ENCODE measurements at regions not wholly inside any gene's neighbourhood (a gene's known extent, or its start where the extent isn't known, plus 50 kb on each side); places are given as distances from the start of the nearest gene placed in this dataset.
"Not testable (repeated sequence)": the region's sequence is repeated elsewhere in the genome, so short reads cannot be mapped to it uniquely, and the experiment has no call there.

DNA sequence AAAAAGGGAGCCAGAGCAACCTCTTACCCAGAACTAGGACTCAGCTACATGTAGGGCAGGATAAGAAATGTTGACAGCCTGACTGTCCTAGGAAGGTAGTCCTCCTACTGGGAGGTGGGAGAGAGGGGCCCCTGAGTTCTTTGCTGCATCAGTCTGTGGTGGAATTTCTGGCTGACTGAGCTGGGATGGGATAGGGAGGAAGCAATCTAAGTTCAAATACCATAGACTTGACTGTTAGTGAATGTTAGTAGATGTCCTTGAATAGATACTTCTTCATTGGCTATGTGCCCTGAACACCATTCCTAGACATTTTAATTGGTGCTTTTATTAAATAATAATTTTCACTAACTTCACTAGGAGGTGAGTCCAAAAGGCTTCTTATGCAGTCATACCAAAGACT, 1343.6 kb upstream of the CITED2 start:
- Histone ChIP-seq H3K27ac (no peak overlapping the region), H3K4me3 (no peak overlapping the region), H3K4me1 (no peaks in the 10 kb centered on the region), H3K36me3 (no peaks in the 10 kb centered on the region), H3K27me3 (no peaks in the 10 kb centered on the region), H3K9me3 (peaks cover 0 to 18% of the 10 kb centered on the region in 2 donors)
- no peak for DNase-seq (ENCODE audit: low spot score)
- TF ChIP-seq, protein P1, sequence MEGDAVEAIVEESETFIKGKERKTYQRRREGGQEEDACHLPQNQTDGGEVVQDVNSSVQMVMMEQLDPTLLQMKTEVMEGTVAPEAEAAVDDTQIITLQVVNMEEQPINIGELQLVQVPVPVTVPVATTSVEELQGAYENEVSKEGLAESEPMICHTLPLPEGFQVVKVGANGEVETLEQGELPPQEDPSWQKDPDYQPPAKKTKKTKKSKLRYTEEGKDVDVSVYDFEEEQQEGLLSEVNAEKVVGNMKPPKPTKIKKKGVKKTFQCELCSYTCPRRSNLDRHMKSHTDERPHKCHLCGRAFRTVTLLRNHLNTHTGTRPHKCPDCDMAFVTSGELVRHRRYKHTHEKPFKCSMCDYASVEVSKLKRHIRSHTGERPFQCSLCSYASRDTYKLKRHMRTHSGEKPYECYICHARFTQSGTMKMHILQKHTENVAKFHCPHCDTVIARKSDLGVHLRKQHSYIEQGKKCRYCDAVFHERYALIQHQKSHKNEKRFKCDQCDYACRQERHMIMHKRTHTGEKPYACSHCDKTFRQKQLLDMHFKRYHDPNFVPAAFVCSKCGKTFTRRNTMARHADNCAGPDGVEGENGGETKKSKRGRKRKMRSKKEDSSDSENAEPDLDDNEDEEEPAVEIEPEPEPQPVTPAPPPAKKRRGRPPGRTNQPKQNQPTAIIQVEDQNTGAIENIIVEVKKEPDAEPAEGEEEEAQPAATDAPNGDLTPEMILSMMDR (IDR thresholded peaks at IDR 0.05): no peak

DNA sequence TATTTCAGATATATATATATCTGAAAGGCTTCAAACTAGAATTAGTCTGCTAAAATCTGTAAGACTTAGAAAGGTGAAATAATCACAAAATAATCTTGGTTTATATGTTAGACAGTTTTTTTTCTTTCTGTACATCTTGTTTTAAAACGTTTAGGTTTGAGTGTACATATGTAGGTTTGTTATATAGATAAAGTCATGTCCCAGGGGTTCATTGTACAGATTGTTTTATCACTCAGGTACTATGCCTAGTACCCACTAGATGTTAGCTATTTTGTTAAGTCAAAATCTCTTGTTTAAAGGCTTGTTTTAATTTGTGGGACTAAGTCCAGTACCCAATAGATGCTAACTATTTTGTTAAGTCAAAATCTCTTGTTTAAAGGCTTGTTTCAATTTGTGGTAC, 1339.0 kb upstream of the CITED2 start:
- no peaks in the 10 kb centered on the region for H3K27me3 ChIP-seq
- TF ChIP-seq, protein P1 (IDR thresholded peaks at IDR 0.05): no peak
- no peaks in the 10 kb centered on the region for H3K36me3 ChIP-seq
- DNase-seq (ENCODE audit: low spot score): no peak
- H3K27ac ChIP-seq: no peak overlapping the region
- peaks cover 0 to 18% of the 10 kb centered on the region in 2 donors for H3K9me3 ChIP-seq
- no peaks in the 10 kb centered on the region for H3K4me1 ChIP-seq
- no peak overlapping the region for H3K4me3 ChIP-seq

DNA sequence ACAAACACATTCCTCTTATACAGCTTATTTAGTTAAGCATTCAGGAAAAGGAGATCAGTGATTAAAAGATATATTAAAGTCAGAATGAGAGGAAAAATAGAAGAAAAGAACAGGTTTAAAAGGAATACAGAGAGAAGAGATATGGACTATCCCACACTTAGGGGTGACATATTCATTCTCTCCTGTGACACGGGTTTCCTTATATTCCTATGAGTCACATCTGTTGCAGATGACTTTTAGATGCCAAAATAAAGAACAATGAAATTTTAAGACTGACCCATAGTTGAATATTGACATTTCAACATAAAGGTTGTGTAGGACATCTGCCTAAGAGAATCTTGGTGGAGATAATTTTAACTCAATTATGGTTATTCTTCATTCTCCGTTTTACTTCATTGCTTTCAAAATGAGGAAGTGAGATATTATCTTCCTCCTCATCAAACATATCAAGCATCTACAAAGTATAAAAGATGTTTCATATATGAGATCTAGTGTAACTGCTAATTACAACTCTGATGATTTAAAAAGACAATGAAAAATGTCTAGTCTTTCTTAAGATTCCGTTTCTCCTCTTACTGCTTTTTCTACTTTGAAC, 1336.7 kb upstream of the CITED2 start:
- DNase-seq (ENCODE audit: low spot score): no peak
- Histone ChIP-seq H3K27me3 (no peaks in the 10 kb centered on the region), H3K9me3 (peaks cover 0 to 13% of the 10 kb centered on the region in 2 donors), H3K27ac (no peak overlapping the region), H3K4me3 (no peak overlapping the region), H3K36me3 (no peaks in the 10 kb centered on the region), H3K4me1 (no peaks in the 10 kb centered on the region)
- TF ChIP-seq, protein P1 (IDR thresholded peaks at IDR 0.05): no peak

DNA sequence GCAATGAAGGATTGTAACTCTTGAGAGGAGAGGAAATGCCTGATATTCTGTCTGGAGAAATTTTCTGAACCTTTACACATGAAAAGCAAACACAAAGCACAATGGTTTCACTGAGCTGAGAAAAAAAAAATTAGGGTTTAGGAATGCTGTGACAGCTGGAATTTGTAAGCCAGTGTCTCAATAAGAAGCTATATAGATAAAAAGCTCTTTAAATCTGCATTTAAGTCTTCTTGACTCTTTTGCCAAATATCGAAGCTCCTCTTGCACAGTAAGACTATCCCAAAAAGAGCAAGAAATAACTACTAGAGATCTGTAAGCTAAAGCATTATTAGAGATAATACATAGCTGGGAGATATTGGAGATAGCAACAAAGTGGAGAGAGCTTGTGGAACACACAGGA, 1334.0 kb upstream of the CITED2 start:
- TF ChIP-seq, protein P1 (IDR thresholded peaks at IDR 0.05): no peak
- no peak overlapping the region for H3K27ac ChIP-seq
- H3K9me3 ChIP-seq: no peaks in the 10 kb centered on the region
- no peak for DNase-seq (ENCODE audit: low spot score)
- H3K27me3 ChIP-seq: no peaks in the 10 kb centered on the region
- H3K4me1 ChIP-seq: no peaks in the 10 kb centered on the region
- no peaks in the 10 kb centered on the region for H3K36me3 ChIP-seq
- H3K4me3 ChIP-seq: no peak overlapping the region

DNA sequence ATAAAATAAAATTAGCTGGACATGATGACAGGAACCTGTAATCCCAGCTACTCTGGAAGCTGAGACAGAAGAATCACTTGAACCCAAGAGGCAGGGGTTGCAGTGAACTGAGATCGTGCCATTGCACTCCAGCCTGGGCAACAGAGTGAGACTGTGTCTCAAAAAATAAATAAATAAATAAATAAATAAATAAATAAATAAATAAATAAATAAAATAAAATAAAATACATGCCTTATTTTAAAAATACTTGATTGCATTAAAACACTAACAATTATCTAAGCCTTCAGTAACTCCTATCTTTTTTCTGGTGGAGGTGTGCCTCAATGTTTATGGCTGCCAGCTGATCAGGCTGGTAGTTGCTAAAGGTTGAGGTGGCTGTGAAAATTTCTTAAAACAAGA, 1329.6 kb upstream of the CITED2 start:
- DNase-seq (ENCODE audit: low spot score); H3K27ac ChIP-seq; H3K36me3 ChIP-seq; H3K27me3 ChIP-seq; H3K4me3 ChIP-seq; H3K9me3 ChIP-seq; H3K4me1 ChIP-seq: not testable (repeated sequence)

DNA sequence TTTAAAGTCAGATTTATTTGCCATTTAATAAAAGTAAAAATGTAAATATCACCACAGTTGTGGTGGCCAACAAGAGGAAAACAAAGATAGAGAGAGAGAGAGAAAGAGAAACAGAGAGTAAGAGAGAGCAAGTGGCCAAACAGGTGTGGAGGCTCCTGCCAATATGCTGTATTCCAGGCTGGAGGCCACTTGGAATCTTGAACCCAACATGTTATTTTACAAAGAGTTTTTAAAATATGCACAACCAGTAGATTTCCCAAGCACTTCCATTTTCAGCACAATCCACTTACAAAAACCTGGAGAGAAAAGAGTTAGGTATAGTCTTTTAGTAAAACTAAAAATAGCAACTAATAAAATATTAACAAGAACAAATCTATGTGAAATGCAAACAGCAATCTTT, 1323.1 kb upstream of the CITED2 start:
- Histone ChIP-seq H3K27me3 (no peaks in the 10 kb centered on the region), H3K4me1 (no peaks in the 10 kb centered on the region), H3K27ac (no peak overlapping the region), H3K36me3 (no peaks in the 10 kb centered on the region), H3K4me3 (no peak overlapping the region), H3K9me3 (peaks cover 0 to 6% of the 10 kb centered on the region in 2 donors)
- no peak for DNase-seq (ENCODE audit: low spot score)
- TF ChIP-seq, protein P1 (IDR thresholded peaks at IDR 0.05): no peak

Data from right atrium auricular region (tissue), 2 donors.